GM12878 (cell line): ENCODE measurements at regions not wholly inside any gene's neighbourhood (a gene's known extent, or its start where the extent isn't known, plus 50 kb on each side); places are given as distances from the start of the nearest gene placed in this dataset.

ENCODE experiments used
- ATAC-seq: fragments of 200-7000 bp; cut with Tn5 transposase; 3 replicates; pipeline ENCODE4 v1.9.1; 2020; ENCODE audit warnings: mild to moderate bottlenecking, moderate library complexity
- BruUV-seq: library from RNA; stranded (reverse); fragments of 400-500 nt; replicated peaks from 2 replicates; lab custom pipeline; 2021; lab: Mats Ljungman, UMichigan
- CTCF ChIA-PET: fragments of 300-600 bp; sonication (Branson Sonifier 250); formaldehyde crosslinking; extraction: SDS; loops from one replicate; lab custom pipeline; 2021; ENCODE audit warnings: inconsistent platforms; lab: Yijun Ruan, JAX
- POLR2A ChIA-PET: fragments of 350-600 bp; formaldehyde crosslinking; extraction: SDS; loops from one replicate; lab custom pipeline; 2021; ENCODE audit warnings: inconsistent platforms; lab: Charles Lee
- RAD21 ChIA-PET: fragments of 300-600 bp; sonication (Branson Sonifier 250); formaldehyde crosslinking; loops from one replicate; lab custom pipeline; 2023; ENCODE audit warnings: antibody characterized with exemption; ENCODE audit not compliant: unreplicated experiment; lab: Charles Lee
- SMC1A ChIA-PET: fragments of 300-600 bp; sonication (Branson Sonifier 250); formaldehyde crosslinking; loops from one replicate; lab custom pipeline; 2023; ENCODE audit not compliant: unreplicated experiment, uncharacterized antibody; lab: Charles Lee
- DNase-seq: peaks from one replicate; pipeline ENCODE4 v3.0.0-alpha.2; 2011; ENCODE audit warnings: low read depth, low spot score
- FAIRE-seq: peaks from 3 replicates; lab custom pipeline; 2011; peaks lifted over from hg19 to GRCh38; lab: Jason Lieb, UNC
- H2AFZ ChIP-seq: 2 replicates; pipeline ENCODE4 v1.6.0; 2011; ENCODE audit warnings: low read depth, low read length, control low read depth; ENCODE audit not compliant: control insufficient read depth
- H3K27ac ChIP-seq: 2 replicates; pipeline ENCODE4 v1.5.1; 2011; ENCODE audit warnings: control low read depth; ENCODE audit not compliant: control insufficient read depth, insufficient read depth
- H3K27me3 ChIP-seq, 2 experiments: replicated peaks in 1 of 2; 2 replicates each; pipeline versions ENCODE4 v1.6.0 to v1.6.1; 2011; ENCODE audit warnings: low read length in 1 of 2; ENCODE audit not compliant: control insufficient read depth in 2 of 2, insufficient read depth in 2 of 2
- H3K36me3 ChIP-seq, 2 experiments: 2 replicates each; pipeline ENCODE4 v1.5.1; 2011; ENCODE audit warnings: low read length in 1 of 2; ENCODE audit not compliant: control insufficient read depth in 2 of 2, insufficient read depth in 2 of 2
- H3K4me1 ChIP-seq: 2 replicates; pipeline ENCODE4 v1.6.1; 2011; ENCODE audit warnings: mild to moderate bottlenecking, low read length, moderate library complexity, mixed read lengths; ENCODE audit not compliant: control insufficient read depth, insufficient read depth
- H3K4me2 ChIP-seq: 2 replicates; pipeline ENCODE4 v1.6.0; 2011; ENCODE audit warnings: control low read depth; ENCODE audit not compliant: control insufficient read depth, insufficient read depth
- H3K4me3 ChIP-seq: fragments of 200-600 bp; sonication (generic); 2 replicates; pipeline ENCODE4 v1.5.1; 2016
- H3K79me2 ChIP-seq: 2 replicates; pipeline ENCODE4 v1.6.0; 2011; ENCODE audit warnings: low read length; ENCODE audit not compliant: control insufficient read depth, insufficient read depth
- H3K9ac ChIP-seq: 2 replicates; pipeline ENCODE4 v1.8.0; 2011; ENCODE audit warnings: low read length, control low read depth, mixed read lengths; ENCODE audit not compliant: control insufficient read depth, insufficient read depth
- H3K9me3 ChIP-seq: replicated peaks from 3 replicates; pipeline ENCODE4 v1.5.1; 2011; ENCODE audit warnings: mild to moderate bottlenecking, low read length; ENCODE audit not compliant: control insufficient read depth, insufficient read depth
- H4K20me1 ChIP-seq: 2 replicates; pipeline ENCODE4 v1.6.0; 2011; ENCODE audit not compliant: control insufficient read depth, insufficient read depth
- BHLHE40 ChIP-seq, 2 experiments: fragments of 450-650 bp in 1 of 2; IDR thresholded peaks; 2 replicates each; pipeline ENCODE4 v1.6.1; 2011 to 2017; ENCODE audit warnings: low read depth in 2 of 2, borderline replicate concordance in 1 of 2, improper control_type of control experiment in 1 of 2, low read length in 1 of 2, mild to moderate bottlenecking in 1 of 2
- EZH2 ChIP-seq: IDR thresholded peaks from 2 replicates; pipeline ENCODE4 v1.6.1; 2012; ENCODE audit warnings: low read depth, mild to moderate bottlenecking, control low read depth, inconsistent platforms, low read length, borderline replicate concordance; ENCODE audit not compliant: control insufficient read depth
- FOXM1 ChIP-seq: IDR thresholded peaks from 2 replicates; pipeline ENCODE4 v1.6.1; 2012; ENCODE audit warnings: low read depth, mild to moderate bottlenecking, inconsistent platforms, low read length, moderate library complexity
- IKZF2 ChIP-seq, 2 experiments: fragments of 450-650 bp; IDR thresholded peaks; 2 replicates each; pipeline ENCODE4 v1.6.1; 2017; ENCODE audit warnings: mild to moderate bottlenecking in 2 of 2, moderate library complexity in 2 of 2
- IRF4 ChIP-seq: IDR thresholded peaks from 2 replicates; pipeline ENCODE4 v1.6.1; 2011; ENCODE audit warnings: low read depth, low read length
- KDM1A ChIP-seq: fragments of 200-600 bp; sonication (generic); IDR thresholded peaks from 2 replicates; pipeline ENCODE4 v1.6.1; 2016; ENCODE audit warnings: borderline replicate concordance
- MEF2B ChIP-seq: fragments of 450-650 bp; IDR thresholded peaks from 2 replicates; pipeline ENCODE4 v1.6.1; 2018; ENCODE audit warnings: mild to moderate bottlenecking, moderate library complexity; ENCODE audit not compliant: partially characterized antibody, poor library complexity, severe bottlenecking
- NBN ChIP-seq: fragments of 450-650 bp; IDR thresholded peaks from 2 replicates; pipeline ENCODE4 v1.6.1; 2016
- NFIC ChIP-seq: IDR thresholded peaks from 2 replicates; pipeline ENCODE4 v1.6.1; 2012; ENCODE audit warnings: low read depth, mild to moderate bottlenecking, inconsistent platforms, low read length, moderate library complexity
- PML ChIP-seq: IDR thresholded peaks from 2 replicates; pipeline ENCODE4 v1.6.1; 2012; ENCODE audit warnings: low read length, inconsistent platforms
- RAD51 ChIP-seq: fragments of 450-650 bp; IDR thresholded peaks from 2 replicates; pipeline ENCODE4 v1.6.1; 2016; ENCODE audit warnings: moderate library complexity, mild to moderate bottlenecking, inconsistent platforms
- SUZ12 ChIP-seq: fragments of 200-600 bp; sonication (generic); IDR thresholded peaks from one replicate; pipeline ENCODE4 v1.6.1; 2018; ENCODE audit warnings: antibody characterized with exemption, mild to moderate bottlenecking; ENCODE audit not compliant: unreplicated experiment
- TAF1 ChIP-seq: IDR thresholded peaks from 2 replicates; pipeline ENCODE4 v1.6.1; 2011; ENCODE audit warnings: mild to moderate bottlenecking, low read depth, low read length, borderline replicate concordance
- TARDBP ChIP-seq: IDR thresholded peaks from 2 replicates; pipeline ENCODE4 v1.6.1; 2016; ENCODE audit warnings: borderline replicate concordance
- TCF3 ChIP-seq: IDR thresholded peaks from 2 replicates; pipeline ENCODE4 v1.6.1; 2012; ENCODE audit warnings: low read depth, mild to moderate bottlenecking, low read length, borderline replicate concordance; ENCODE audit not compliant: insufficient read depth
- ZNF207 ChIP-seq: fragments of 450-650 bp; IDR thresholded peaks from 2 replicates; pipeline ENCODE4 v1.6.1; 2014; ENCODE audit warnings: antibody characterized with exemption, mild to moderate bottlenecking, borderline replicate concordance
- ZNF622 ChIP-seq: fragments of 450-650 bp; IDR thresholded peaks from 2 replicates; pipeline ENCODE4 v1.6.1; 2017; ENCODE audit warnings: mild to moderate bottlenecking, inconsistent platforms
- ZZZ3 ChIP-seq: IDR thresholded peaks from 2 replicates; pipeline ENCODE4 v1.6.1; 2011; ENCODE audit warnings: low read depth; ENCODE audit not compliant: control insufficient read depth, insufficient read length
- WGBS: methylation state at CpG from one replicate; pipeline ENCODE4 v1.1.6; 2016; ENCODE audit warnings: low lambda C conversion rate; ENCODE audit not compliant: insufficient replicate concordance, insufficient coverage; ENCODE audit errors: missing lambda C conversion rate; 5-methylcytosine and 5-hydroxymethylcytosine counted together
- in situ Hi-C: fragments of 300-500 bp; cut with MboI; formaldehyde crosslinking; loops from 9 replicates; pipeline ENCODE4 v1.14.3; 2018; ENCODE audit warnings: mixed read lengths
- intact Hi-C: fragments of 100-400 bp; cut with micrococcal nuclease; formaldehyde crosslinking; loops from one replicate; pipeline ENCODE4 v1.14.2; 2022; ENCODE audit not compliant: unreplicated experiment
- TF ChIP-seq, protein P1 (sequence below): fragments of 450-650 bp; IDR thresholded peaks from 2 replicates; pipeline ENCODE4 v1.6.1; 2017; ENCODE audit warnings: low read depth, mild to moderate bottlenecking, moderate library complexity
- TF ChIP-seq, protein P2 (sequence below), 3 experiments: IDR thresholded peaks in 2 of 3; conservative IDR thresholded peaks in 1 of 3; 2 replicates each; pipeline ENCODE4 v1.5.1; 2011; ENCODE audit warnings: low read depth in 3 of 3, low read length in 3 of 3, mild to moderate bottlenecking in 3 of 3, control low read depth in 2 of 3, moderate library complexity in 2 of 3, inconsistent platforms in 1 of 3, mixed read lengths in 1 of 3; ENCODE audit not compliant: control insufficient read depth in 2 of 3, insufficient read depth in 1 of 3; ENCODE audit errors: extremely low read depth in 1 of 3

DNA sequence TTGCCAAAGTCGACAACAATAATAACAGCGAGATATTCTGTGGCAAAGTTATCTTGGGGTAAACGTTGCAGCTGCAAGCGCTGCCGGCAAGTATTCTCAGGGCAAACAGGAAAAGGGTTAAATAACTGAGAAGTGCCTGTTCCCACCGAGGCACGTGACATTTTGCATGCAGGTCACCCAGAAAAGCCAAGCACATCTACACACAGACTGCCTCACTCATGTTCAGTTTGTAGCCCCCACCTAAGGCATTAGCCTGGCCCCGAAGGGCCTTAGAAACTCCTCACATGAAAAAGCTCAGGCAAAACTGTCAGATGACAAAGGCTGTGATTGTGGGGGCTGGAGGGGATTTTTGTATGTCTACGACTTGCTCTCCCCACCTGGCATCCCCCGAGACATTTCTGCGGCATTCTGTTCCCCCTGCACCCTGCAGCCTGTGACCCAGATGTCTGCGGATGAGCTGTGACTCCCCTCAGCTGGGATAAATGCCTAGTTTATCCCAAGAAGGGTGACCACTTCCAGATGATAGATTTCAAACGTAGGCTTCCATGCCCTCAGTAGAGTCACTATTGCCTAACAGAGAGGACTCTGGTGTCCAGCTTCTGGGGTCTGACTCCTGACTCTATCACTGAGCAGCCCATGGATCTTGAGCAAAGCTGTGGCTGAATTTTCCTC, 215.2 kb upstream of the SIX2 start:
- ChIA-PET SMC1A (interaction anchor here (0.6 to 1.5 kb wide), 3 partner anchors 15 to 239 kb away, joined by 3 read pairs; no protein-coding TSS in a partner anchor), RAD21 (no interaction called here), CTCF (no interaction called here), POLR2A (no interaction called here)
- BruUV-seq = no TSS peak
- H3K4me1 ChIP-seq = no peaks in the 10 kb centered on the region
- no peak overlapping the region for H3K4me3 ChIP-seq
- H4K20me1 ChIP-seq = no peaks in the 10 kb centered on the region
- peaks cover 0 to 3% of the 10 kb centered on the region in 2 experiments; a peak in 3 of 4 replicates for H3K27me3 ChIP-seq
- no peak overlapping the region for H3K27ac ChIP-seq
- H3K9ac ChIP-seq = no peak overlapping the region
- ATAC-seq = no peak
- H2AFZ ChIP-seq = no peak overlapping the region
- intact Hi-C loops (no loop called here), in situ Hi-C loops (no loop called here)
- H3K79me2 ChIP-seq = no peaks in the 10 kb centered on the region
- no peak for FAIRE-seq
- no peaks in the 10 kb centered on the region; the same call in 2 of the 3 replicates for H3K9me3 ChIP-seq
- TF ChIP-seq ZNF622 = no peak
- no peak for TF ChIP-seq KDM1A
- peak; percentile 72 to 81; a peak in 3 of 4 replicates for TF ChIP-seq BHLHE40 (IDR thresholded peaks at IDR 0.05; ENCODE audit: borderline replicate concordance in 1 of 2, low read depth in 2 of 2, low read length in 1 of 2)
- TF ChIP-seq, protein P1, sequence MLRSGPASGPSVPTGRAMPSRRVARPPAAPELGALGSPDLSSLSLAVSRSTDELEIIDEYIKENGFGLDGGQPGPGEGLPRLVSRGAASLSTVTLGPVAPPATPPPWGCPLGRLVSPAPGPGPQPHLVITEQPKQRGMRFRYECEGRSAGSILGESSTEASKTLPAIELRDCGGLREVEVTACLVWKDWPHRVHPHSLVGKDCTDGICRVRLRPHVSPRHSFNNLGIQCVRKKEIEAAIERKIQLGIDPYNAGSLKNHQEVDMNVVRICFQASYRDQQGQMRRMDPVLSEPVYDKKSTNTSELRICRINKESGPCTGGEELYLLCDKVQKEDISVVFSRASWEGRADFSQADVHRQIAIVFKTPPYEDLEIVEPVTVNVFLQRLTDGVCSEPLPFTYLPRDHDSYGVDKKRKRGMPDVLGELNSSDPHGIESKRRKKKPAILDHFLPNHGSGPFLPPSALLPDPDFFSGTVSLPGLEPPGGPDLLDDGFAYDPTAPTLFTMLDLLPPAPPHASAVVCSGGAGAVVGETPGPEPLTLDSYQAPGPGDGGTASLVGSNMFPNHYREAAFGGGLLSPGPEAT = peak; percentile 15; the same call in 1 of the 2 replicates
- no peak for TF ChIP-seq IKZF2 (IDR thresholded peaks at IDR 0.05)
- no peak for TF ChIP-seq ZZZ3
- TF ChIP-seq, protein P2, sequence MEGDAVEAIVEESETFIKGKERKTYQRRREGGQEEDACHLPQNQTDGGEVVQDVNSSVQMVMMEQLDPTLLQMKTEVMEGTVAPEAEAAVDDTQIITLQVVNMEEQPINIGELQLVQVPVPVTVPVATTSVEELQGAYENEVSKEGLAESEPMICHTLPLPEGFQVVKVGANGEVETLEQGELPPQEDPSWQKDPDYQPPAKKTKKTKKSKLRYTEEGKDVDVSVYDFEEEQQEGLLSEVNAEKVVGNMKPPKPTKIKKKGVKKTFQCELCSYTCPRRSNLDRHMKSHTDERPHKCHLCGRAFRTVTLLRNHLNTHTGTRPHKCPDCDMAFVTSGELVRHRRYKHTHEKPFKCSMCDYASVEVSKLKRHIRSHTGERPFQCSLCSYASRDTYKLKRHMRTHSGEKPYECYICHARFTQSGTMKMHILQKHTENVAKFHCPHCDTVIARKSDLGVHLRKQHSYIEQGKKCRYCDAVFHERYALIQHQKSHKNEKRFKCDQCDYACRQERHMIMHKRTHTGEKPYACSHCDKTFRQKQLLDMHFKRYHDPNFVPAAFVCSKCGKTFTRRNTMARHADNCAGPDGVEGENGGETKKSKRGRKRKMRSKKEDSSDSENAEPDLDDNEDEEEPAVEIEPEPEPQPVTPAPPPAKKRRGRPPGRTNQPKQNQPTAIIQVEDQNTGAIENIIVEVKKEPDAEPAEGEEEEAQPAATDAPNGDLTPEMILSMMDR (IDR thresholded peaks at IDR 0.05 in 2 of 3, conservative IDR thresholded peaks at IDR 0.05 in 1 of 3; ENCODE audit: control insufficient read depth in 2 of 3, extremely low read depth in 1 of 3, insufficient read depth in 1 of 3, low read depth in 3 of 3, low read length in 3 of 3) = no peak
- TF ChIP-seq IRF4 = no peak
- no peak for TF ChIP-seq NBN
- TF ChIP-seq TARDBP = no peak
- no peak for TF ChIP-seq SUZ12
- TF ChIP-seq ZNF207 = no peak
- no peak for TF ChIP-seq PML
- TF ChIP-seq TAF1 = no peak
- TF ChIP-seq EZH2 = no peak
- TF ChIP-seq RAD51 = peak; percentile 69
- TF ChIP-seq TCF3 = no peak
- no peak for TF ChIP-seq NFIC
- peak; percentile 37 for TF ChIP-seq MEF2B
- no peak for TF ChIP-seq FOXM1
- H3K36me3 ChIP-seq = no peaks in the 10 kb centered on the region
- no peak overlapping the region for H3K4me2 ChIP-seq
- DNase-seq = no peak
- WGBS = 11% methylated on average over 13 of the region's 13 CpGs
